ENCODE measurements at regions not wholly inside any gene's neighbourhood (a gene's known extent, or its start where the extent isn't known, plus 50 kb on each side); places are given as distances from the start of the nearest gene placed in this dataset.
A peak's percentile ranks its signal among the peaks of the same experiment; 100 is the strongest.

GRCh38 chr2:172373076-172373475 lies 54.3 kb upstream of the ITGA6 start:
- no peak overlapping the region for H4K5ac ChIP-seq (ENCODE audit: insufficient read length, low read depth, low read length)
- H3K27ac ChIP-seq (ENCODE audit: low read depth, low read length) = no peak overlapping the region
- H3K23ac ChIP-seq (ENCODE audit: insufficient read length) = no peak overlapping the region
- H3K4me2 ChIP-seq (ENCODE audit: insufficient read depth in 1 of 2, low read depth in 2 of 2, low read length in 2 of 2) = no peak overlapping the region
- CTCF ChIA-PET (ENCODE audit: partially characterized antibody) = interaction anchor here (0.6 to 1.3 kb wide), 3 partner anchors 9 to 127 kb away, joined by 3 to 5 read pairs (median 3); no protein-coding TSS in a partner anchor
- H3K18ac ChIP-seq (ENCODE audit: extremely low read depth, low read length) = no peak overlapping the region
- 88% methylated on average over 4 of the region's 5 CpGs; no CpG with 5 or more reads in 1 of the 2 experiments for WGBS, 2 experiments (ENCODE audit: extremely low coverage in 1 of 2, insufficient coverage in 1 of 2, insufficient read length in 1 of 2, insufficient replicate concordance in 2 of 2, low coverage in 1 of 2, low lambda C conversion rate in 2 of 2, missing lambda C conversion rate in 1 of 2)
- H2BK15ac ChIP-seq (ENCODE audit: low read length) = no peak overlapping the region
- H2BK120ac ChIP-seq (replicated peaks; ENCODE audit: low read depth, low read length) = no peak overlapping the region
- H2BK5ac ChIP-seq (ENCODE audit: low read depth, low read length) = no peak overlapping the region
- H3K4ac ChIP-seq (replicated peaks; ENCODE audit: insufficient read length, low read depth, low read length) = no peak overlapping the region
- H3K79me1 ChIP-seq (ENCODE audit: low read depth, low read length) = no peaks in the 10 kb centered on the region
- H3K4me1 ChIP-seq (replicated peaks in 1 of 4; ENCODE audit: control insufficient read depth in 3 of 4, insufficient read depth in 4 of 4, low read length in 3 of 4) = no peaks in the 10 kb centered on the region
- no peak overlapping the region for H3K14ac ChIP-seq (ENCODE audit: insufficient read length)
- peaks cover 7 to 13% of the 10 kb centered on the region in 2 experiments; a peak in 2 of 4 replicates for H3K9me3 ChIP-seq (ENCODE audit: insufficient read depth in 2 of 2, low read depth in 1 of 2, low read length in 1 of 2)
- no peaks in the 10 kb centered on the region for H3K79me2 ChIP-seq (ENCODE audit: control insufficient read depth in 1 of 2, insufficient read depth in 2 of 2, low read length in 2 of 2)
- H3K27me3 ChIP-seq (replicated peaks in 1 of 4; ENCODE audit: control insufficient read depth in 3 of 4, extremely low read depth in 1 of 4, insufficient read depth in 3 of 4, low read length in 3 of 4) = no peaks in the 10 kb centered on the region
- POLR2A ChIA-PET (ENCODE audit: partially characterized antibody) = no interaction called here
- no peak overlapping the region for H4K91ac ChIP-seq (replicated peaks; ENCODE audit: insufficient read length, low read length)
- no peak overlapping the region for H2BK12ac ChIP-seq (ENCODE audit: low read depth, low read length)
- DNase-seq (ENCODE audit: low read depth in 1 of 2, low spot score in 2 of 2) (no peak), FAIRE-seq (no peak)
- H3K23me2 ChIP-seq (ENCODE audit: low read depth, low read length) = no peaks in the 10 kb centered on the region
- H3K56ac ChIP-seq (replicated peaks; ENCODE audit: insufficient read length, low read depth, low read length) = no peak overlapping the region
- H2AK5ac ChIP-seq (ENCODE audit: low read depth, low read length) = no peak overlapping the region
- no peak overlapping the region for H2BK20ac ChIP-seq (ENCODE audit: low read length)
- H3K4me3 ChIP-seq (ENCODE audit: extremely low read depth in 1 of 4, insufficient read depth in 2 of 4, low read depth in 3 of 4, low read length in 4 of 4) = no peak overlapping the region
- H4K20me1 ChIP-seq (replicated peaks in 1 of 2; ENCODE audit: control insufficient read depth in 1 of 2, insufficient read depth in 2 of 2, low read length in 2 of 2) = no peaks in the 10 kb centered on the region
- H3K9ac ChIP-seq (replicated peaks in 1 of 4; ENCODE audit: extremely low read depth in 1 of 4, low read depth in 3 of 4, low read length in 3 of 4) = no peak overlapping the region
- no peak overlapping the region for H4K8ac ChIP-seq (ENCODE audit: extremely low read depth, insufficient read depth, low read length)
- H2AFZ ChIP-seq (ENCODE audit: low read length) = 0 out of 2 replicates have a peak overlapping the region, but pooled peaks have one; percentile 59
- H3K36me3 ChIP-seq (ENCODE audit: control insufficient read depth in 2 of 4, insufficient read depth in 4 of 4, low read length in 3 of 4) = no peaks in the 10 kb centered on the region
- no peak for TF ChIP-seq TAF7 (optimal IDR thresholded peaks at IDR 0.05; ENCODE audit: borderline replicate concordance, low read depth, low read length)
- no peak for TF ChIP-seq RNF2 (IDR thresholded peaks at IDR 0.05; ENCODE audit: borderline replicate concordance, low read depth, low read length, missing control alignments, poor library complexity, severe bottlenecking)
- no peak for TF ChIP-seq SAP30 (IDR thresholded peaks at IDR 0.05; ENCODE audit: insufficient read depth, insufficient replicate concordance, low read length)
- TF ChIP-seq GABPA (IDR thresholded peaks at IDR 0.05; ENCODE audit: borderline replicate concordance, insufficient read depth, low read length) = no peak
- no peak for TF ChIP-seq NANOG (IDR thresholded peaks at IDR 0.05; ENCODE audit: insufficient read depth, low read depth, low read length, poor library complexity, severe bottlenecking)
- TF ChIP-seq KDM1A (IDR thresholded peaks at IDR 0.05; ENCODE audit: borderline replicate concordance, low read length) = no peak
- no peak for TF ChIP-seq CEBPB (IDR thresholded peaks at IDR 0.05; ENCODE audit: low read depth, low read length)
